ENCODE measurements at regions not wholly inside any gene's neighbourhood (a gene's known extent, or its start where the extent isn't known, plus 50 kb on each side); places are given as distances from the start of the nearest gene placed in this dataset.

- no peak overlapping the region for H3K4me3 ChIP-seq (ENCODE audit: control insufficient read depth, low read depth, low read length)
- DNase-seq (ENCODE audit: low read depth), result no peak
- TF ChIP-seq CTCF (IDR thresholded peaks at IDR 0.05; ENCODE audit: control insufficient read depth, insufficient read depth, low read depth, low read length, missing control alignments), result no peak
These were observed 514.9 kb upstream of the PROK2 start for GRCh38 chr3:72299823-72300222.

- H3K4me3 ChIP-seq (ENCODE audit: control insufficient read depth, low read depth, low read length), result no peak overlapping the region
- DNase-seq (ENCODE audit: low read depth), result no peak
- TF ChIP-seq CTCF (IDR thresholded peaks at IDR 0.05; ENCODE audit: control insufficient read depth, insufficient read depth, low read depth, low read length, missing control alignments), result no peak
These were observed 514.4 kb upstream of the PROK2 start for GRCh38 chr3:72299321-72299802.

GRCh38 chr3:72298201-72299152 is 513.5 kb upstream of the PROK2 start:
- no peak overlapping the region for H3K4me3 ChIP-seq (ENCODE audit: control insufficient read depth, low read depth, low read length)
- no peak for DNase-seq (ENCODE audit: low read depth)
- TF ChIP-seq CTCF (IDR thresholded peaks at IDR 0.05; ENCODE audit: control insufficient read depth, insufficient read depth, low read depth, low read length, missing control alignments), result no peak

GRCh38 chr3:72297481-72297880 is 512.5 kb upstream of the PROK2 start:
- H3K4me3 ChIP-seq (ENCODE audit: control insufficient read depth, low read depth, low read length), result no peak overlapping the region
- DNase-seq (ENCODE audit: low read depth), result no peak
- no peak for TF ChIP-seq CTCF (IDR thresholded peaks at IDR 0.05; ENCODE audit: control insufficient read depth, insufficient read depth, low read depth, low read length, missing control alignments)

- DNase-seq (ENCODE audit: low read depth), result no peak
- H3K4me3 ChIP-seq (ENCODE audit: control insufficient read depth, low read depth, low read length), result no peak overlapping the region
- TF ChIP-seq CTCF (IDR thresholded peaks at IDR 0.05; ENCODE audit: control insufficient read depth, insufficient read depth, low read depth, low read length, missing control alignments), result no peak
These were observed 511.6 kb upstream of the PROK2 start for GRCh38 chr3:72296477-72297111.

- DNase-seq (ENCODE audit: low read depth), result no peak
- H3K4me3 ChIP-seq (ENCODE audit: control insufficient read depth, low read depth, low read length), result no peak overlapping the region
- TF ChIP-seq CTCF (IDR thresholded peaks at IDR 0.05; ENCODE audit: control insufficient read depth, insufficient read depth, low read depth, low read length, missing control alignments), result no peak
These were observed 511.1 kb upstream of the PROK2 start for GRCh38 chr3:72295962-72296450.

All from AG09309 (cell line).